Islet precursor cell (in vitro differentiated cells): ENCODE measurements at regions not wholly inside any gene's neighbourhood (a gene's known extent, or its start where the extent isn't known, plus 50 kb on each side); places are given as distances from the start of the nearest gene placed in this dataset.

Experiments
- DNase-seq: peaks from one replicate; pipeline ENCODE4 v3.0.0-alpha.2; 2018

DNA sequence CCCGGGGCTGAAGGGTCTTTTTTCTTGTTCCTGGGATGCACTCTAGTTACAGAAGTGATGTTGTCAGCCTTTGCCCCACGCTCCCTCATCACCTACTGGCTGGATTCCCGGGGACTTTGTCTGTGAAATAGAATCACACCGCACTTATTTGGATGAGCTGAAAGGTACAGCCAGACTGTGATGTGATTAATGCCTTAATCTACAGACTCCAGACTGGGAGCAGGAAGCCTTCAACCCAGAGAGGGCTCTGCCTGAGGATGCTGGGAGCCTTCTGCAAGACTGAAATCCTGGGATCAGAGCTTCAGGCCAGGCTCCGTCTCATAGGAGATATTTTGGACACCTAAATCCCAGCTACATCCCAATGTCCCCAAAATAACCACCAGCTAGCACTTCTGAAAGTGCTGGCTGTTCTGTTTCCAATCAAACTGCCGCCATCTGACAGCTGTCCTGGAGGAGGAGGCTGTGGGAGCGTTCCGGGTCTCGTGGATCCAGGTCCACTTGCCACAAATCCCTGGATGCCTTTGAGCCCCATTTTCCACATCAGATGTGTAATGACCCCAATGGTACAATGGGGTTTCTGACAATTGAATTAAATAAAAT, 688.5 kb downstream of the TBC1D22A start:
- DNase-seq: no peak

DNA sequence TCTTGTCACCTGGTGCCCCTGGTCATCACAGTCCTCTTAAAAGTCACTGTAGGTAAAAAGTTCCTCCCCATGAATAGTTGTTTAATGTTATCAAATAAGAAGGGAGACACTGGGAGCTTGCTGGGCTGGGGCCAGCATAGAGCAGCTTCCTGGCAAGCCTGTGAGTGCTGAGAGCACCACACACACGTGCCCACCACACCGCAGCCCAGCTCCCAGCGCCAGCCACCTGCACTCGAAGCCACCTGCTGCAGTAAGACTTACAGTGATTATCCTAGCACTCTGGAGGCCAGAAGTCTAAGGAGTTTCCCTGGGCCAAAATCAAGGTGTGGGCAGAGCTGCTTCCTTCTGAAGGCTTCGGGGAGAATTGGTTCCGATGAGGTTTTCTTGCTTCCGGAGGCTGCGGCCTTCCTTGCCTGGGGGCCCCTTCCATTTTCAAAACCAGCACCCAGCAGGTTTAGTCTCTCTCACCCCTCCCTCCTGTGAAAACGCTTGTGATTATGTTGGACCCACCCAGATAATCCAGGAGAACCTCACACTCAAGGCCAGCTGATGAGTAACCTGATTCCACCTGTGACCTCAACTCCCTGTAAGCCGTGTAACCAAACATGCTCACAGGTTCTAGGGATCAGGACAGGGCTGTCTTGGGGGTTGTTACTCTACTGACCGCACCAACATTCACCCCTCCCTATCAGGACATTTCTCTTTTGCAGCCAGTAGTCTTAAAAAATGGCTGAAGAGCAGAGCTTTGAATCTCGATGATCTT, 687.2 kb downstream of the TBC1D22A start:
- DNase-seq: no peak

DNA sequence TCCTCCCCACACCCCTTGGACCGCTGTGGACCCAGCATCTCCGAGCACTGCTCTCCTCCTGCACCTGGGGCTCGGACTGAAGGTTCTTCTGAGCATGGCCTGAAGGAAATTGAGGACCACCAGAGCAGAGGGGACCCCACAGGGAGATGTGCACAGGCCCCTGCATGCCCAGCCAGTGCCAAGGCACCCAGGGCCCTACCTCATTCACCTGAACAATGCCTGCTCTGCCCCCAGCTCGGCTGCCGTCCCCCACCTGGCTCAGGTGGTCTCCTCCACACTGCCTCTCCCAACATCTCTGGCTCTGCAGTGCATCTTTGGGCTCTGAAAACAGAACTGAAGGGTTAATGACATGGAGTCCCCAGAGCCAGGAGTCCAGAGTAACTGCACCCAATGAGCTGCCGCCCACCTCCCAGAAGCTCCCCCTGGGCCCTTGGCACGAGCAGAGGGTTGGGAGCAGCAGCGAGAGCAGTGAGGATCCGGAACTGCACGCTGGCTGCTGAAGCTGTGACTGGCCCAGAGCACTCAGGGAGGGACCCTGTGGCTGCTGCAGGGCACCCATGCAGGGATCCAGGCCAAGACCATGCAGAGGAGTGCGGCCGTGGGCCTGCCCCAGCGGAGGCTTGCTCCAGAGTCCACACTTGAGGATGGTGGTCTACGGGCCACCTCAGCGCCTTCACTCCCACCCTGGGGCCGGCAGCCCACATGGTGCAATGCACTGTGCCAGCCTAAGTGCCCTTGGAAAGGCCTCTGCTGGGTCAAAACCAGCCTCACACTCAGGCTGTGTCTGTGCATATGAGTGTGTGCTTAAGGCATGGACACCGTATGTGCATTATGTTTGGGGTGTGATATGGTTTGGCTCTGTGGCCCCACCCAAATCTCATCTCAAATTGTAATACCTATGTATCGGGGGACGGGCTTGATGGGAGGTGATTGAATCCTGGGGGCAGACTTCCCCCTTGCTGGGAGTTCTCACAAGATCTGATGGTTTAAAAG, 686.1 kb downstream of the TBC1D22A start:
- no peak for DNase-seq

DNA sequence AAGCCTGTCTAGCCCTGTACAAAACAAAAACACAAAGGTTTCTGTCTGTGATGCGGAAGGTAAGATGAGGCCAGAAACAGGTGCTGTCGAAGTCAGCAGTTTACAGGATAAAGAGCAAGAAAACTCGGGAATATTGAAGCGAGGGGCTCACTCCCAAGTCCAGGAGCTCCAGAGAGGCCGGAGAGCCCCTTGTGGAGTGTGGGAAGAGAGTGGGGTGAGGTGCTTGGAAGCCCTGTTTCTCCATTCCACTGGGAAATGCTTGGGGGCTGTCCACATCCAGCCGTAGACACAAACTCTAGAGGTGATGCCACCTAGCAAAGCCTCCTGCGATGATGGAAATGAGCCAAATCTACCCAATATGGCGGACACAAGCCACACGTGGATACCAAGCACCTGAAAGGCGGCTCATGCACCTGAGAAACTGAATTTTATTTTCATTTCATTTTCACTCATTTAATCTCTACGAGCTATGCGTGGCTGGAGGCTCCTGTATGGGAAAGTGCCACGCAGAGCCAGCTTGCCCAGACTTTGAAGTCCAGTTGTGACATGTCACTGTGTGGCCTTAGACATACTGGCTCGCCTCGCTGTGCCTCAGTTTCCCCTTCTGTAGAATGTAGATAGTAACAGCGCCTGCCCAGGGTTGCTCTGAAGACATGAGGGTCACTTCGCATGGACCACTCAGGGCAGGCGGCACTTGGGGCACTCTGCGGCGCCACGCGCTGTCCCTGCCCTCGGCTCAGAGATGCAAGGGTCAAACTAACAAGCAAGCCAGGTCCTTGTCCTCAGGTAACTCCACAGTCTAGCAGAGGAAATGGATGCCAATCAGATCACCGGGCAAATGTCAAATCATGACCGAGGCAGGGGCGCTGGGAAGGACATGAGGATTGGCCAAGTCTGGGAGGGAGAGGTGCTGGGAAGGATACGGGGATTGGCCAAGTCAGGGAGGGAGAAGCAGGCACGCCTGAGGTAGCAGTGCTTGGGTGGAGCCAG, 684.7 kb downstream of the TBC1D22A start:
- no peak for DNase-seq

DNA sequence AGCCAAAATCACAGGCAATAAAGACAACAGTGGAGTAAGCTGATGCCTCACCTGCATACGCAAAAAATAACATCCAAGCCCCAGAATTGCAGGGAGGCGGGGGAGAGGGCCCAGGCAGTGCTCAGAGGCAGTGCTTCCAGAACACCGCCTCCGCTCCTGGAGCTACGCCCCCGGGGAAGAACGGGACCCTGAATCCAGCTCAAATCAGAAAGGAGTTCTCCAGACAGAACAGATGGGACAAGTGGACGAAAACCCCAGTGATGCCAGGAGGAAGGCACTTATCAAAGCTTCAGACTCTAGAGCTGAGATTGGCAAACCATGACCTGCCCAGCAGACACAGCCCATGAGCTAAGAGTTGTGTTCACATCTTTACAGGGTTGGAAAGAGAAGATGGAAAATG, 683.9 kb downstream of the TBC1D22A start:
- peak; percentile 12 for DNase-seq

GRCh38 chr22:47445716-47446290, 683.4 kb downstream of the TBC1D22A start:
- DNase-seq: peak; percentile 15

DNA sequence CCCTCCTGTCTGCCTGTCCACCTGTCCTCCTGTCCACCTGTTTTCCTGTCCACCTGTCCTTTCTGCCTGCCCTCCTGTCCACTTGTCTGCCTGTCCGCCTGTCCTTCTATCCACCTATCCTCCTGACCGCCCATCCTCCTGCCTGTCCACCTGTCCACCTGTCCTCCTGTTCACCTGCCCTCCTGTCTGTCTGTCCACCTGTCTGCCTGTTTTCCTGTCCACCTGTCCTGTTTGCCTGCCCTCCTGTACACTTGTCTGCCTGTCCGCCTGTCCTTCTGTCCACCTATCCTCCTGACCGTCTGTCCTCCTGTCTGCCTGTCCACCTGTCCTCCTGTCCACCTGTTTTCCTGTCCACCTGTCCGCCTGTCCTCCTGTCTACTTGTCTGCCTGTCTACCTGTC, 682.8 kb downstream of the TBC1D22A start:
- peak; percentile 37 for DNase-seq

- peak; percentile 27 for DNase-seq
These were observed 682.3 kb downstream of the TBC1D22A start for GRCh38 chr22:47444746-47445065.

GRCh38 chr22:47443836-47444745, 681.6 kb downstream of the TBC1D22A start:
- DNase-seq: peak; percentile 24

DNA sequence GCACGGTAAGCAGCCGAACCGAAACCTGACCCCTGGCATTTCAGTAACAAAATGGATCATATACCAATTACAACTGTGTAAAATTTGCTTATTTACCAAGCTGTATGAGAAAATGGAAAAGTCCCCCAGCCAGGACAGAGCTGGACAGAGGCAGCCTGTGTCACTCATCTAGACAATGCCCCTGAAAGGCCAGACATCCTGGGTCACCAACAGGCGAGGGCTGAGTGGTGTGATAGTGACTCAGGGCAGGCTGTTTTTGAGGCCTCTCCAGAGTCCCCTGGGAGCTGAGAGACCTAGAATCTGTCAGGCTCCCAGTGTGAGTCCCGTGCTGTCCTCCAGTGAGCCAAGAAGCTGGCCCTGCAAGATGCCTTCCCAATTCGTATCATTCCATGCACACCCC, 680.4 kb downstream of the TBC1D22A start:
- peak; percentile 18 for DNase-seq

- DNase-seq: no peak
These were observed 677.3 kb downstream of the TBC1D22A start for GRCh38 chr22:47439643-47440265.

- no peak for DNase-seq
These were observed 675.2 kb downstream of the TBC1D22A start for GRCh38 chr22:47437636-47438035.

GRCh38 chr22:47437110-47437509, 674.7 kb downstream of the TBC1D22A start:
- no peak for DNase-seq

- no peak for DNase-seq
These were observed 673.4 kb downstream of the TBC1D22A start for GRCh38 chr22:47435826-47436225.

- DNase-seq: no peak
These were observed 672.7 kb downstream of the TBC1D22A start for GRCh38 chr22:47435204-47435487.

- no peak for DNase-seq
These were observed 672.1 kb downstream of the TBC1D22A start for GRCh38 chr22:47434336-47435203.

- no peak for DNase-seq
These were observed 671.2 kb downstream of the TBC1D22A start for GRCh38 chr22:47433627-47434026.

DNA sequence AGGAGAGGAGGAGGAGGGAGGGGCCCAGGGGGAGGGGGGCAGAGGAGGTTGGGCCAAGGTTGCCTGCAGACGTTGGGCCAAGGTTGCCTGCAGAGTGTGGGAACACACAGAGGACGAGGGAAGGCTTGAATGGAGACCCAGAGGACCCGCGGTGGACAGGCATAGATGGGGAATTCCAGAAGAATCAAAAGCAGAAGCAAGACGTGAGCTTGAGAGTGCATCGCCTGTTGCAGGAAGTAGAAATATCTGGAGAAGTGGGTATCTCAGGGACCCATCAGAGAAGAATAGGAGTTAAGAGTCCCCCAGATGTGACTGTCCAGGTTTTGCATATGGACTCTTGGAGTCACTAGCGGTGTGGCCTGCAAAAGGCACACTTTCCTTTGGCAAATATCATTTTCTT, 670.2 kb downstream of the TBC1D22A start:
- DNase-seq: no peak
